ENCODE measurements at regions not wholly inside any gene's neighbourhood (a gene's known extent, or its start where the extent isn't known, plus 50 kb on each side); places are given as distances from the start of the nearest gene placed in this dataset.

DNA sequence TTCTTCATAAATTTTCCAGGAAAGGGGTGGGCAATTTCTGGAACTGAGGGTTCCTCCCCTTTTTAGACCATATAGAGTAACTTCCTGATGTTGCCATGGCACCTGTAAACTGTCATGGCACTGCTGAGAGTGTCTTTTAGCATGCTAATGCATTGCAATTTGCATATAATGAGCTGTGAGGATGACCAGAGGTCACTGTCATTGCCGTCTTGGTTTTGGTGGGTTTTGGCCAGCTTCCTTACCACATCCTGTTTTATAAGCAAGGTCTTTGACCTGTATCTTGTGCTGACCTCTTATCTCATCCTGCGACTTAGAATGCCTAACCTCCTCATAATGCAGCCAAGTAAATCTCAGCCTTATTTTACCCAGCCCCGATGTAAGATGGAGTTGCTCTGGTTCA, 577.8 kb downstream of the NLGN4X start:
- no CpG with 5 or more reads among the region's 3 CpGs for WGBS, 2 experiments (ENCODE audit: extremely low coverage in 2 of 2, insufficient read length in 1 of 2)
- Histone ChIP-seq H3K36me3 (ENCODE audit: control insufficient read depth, insufficient read depth, low read length) (no peaks in the 10 kb centered on the region), H2AK5ac (ENCODE audit: low read depth, low read length) (no peak overlapping the region), H3K18ac (ENCODE audit: low read depth, low read length) (no peak overlapping the region), H4K20me1 (ENCODE audit: insufficient read depth, low read length) (no peaks in the 10 kb centered on the region), H3K23ac (ENCODE audit: low read depth, low read length) (no peak overlapping the region), H2BK5ac (ENCODE audit: low read depth, low read length, poor library complexity, severe bottlenecking) (no peak overlapping the region), H3K4me3 (ENCODE audit: insufficient read depth, low read depth, low read length) (no peak overlapping the region), H4K5ac (ENCODE audit: low read depth, low read length) (no peak overlapping the region), H2BK15ac (ENCODE audit: low read depth, low read length) (no peak overlapping the region), H2BK20ac (ENCODE audit: low read depth, low read length) (no peak overlapping the region), H3K27ac (ENCODE audit: insufficient read depth, low read length) (no peak overlapping the region), H3K4me1 (ENCODE audit: control insufficient read depth, insufficient read depth, low read length) (no peaks in the 10 kb centered on the region), H3K27me3 (ENCODE audit: control insufficient read depth, insufficient read depth, low read length) (no peaks in the 10 kb centered on the region), H3K56ac (ENCODE audit: extremely low read depth, insufficient read depth, low read length) (no peak overlapping the region), H3K4me2 (ENCODE audit: low read depth, low read length) (no peak overlapping the region), H2AFZ (replicated peaks; ENCODE audit: low read length, poor library complexity) (no peak overlapping the region), H3K14ac (replicated peaks; ENCODE audit: low read depth, low read length) (no peak overlapping the region), H3K79me1 (ENCODE audit: low read depth in 1 of 2, low read length in 2 of 2) (no peaks in the 10 kb centered on the region), H3K9ac (ENCODE audit: low read depth, low read length) (no peak overlapping the region), H4K91ac (ENCODE audit: insufficient read depth, low read depth, low read length) (no peak overlapping the region), H2AK9ac (replicated peaks; ENCODE audit: low read depth, low read length, poor library complexity) (no peak overlapping the region), H3K4ac (ENCODE audit: low read depth, low read length) (no peak overlapping the region), H3K9me1 (ENCODE audit: insufficient read depth, low read length) (no peaks in the 10 kb centered on the region), H2BK120ac (ENCODE audit: low read depth, low read length) (no peak overlapping the region), H3K9me3 (ENCODE audit: control insufficient read depth, insufficient read depth, low read length) (peaks cover 19% of the 10 kb centered on the region), H4K8ac (ENCODE audit: low read depth in 2 of 2, low read length in 2 of 2) (no peak overlapping the region)
- intact Hi-C loops (cut with micrococcal nuclease) = no loop called here
- dilution Hi-C loops (cut with HindIII; ENCODE audit: low sequenced_read_pairs, unreplicated experiment) = no loop called here
- no TSS peak for BruUV-seq (replicated peaks)
- in situ Hi-C loops (cut with MboI; ENCODE audit: low sequenced_read_pairs) = no loop called here
- TF ChIP-seq RAD21 (IDR thresholded peaks at IDR 0.05; ENCODE audit: low read length) (no peak), CHD1 (IDR thresholded peaks at IDR 0.05; ENCODE audit: low read depth, low read length) (no peak), SMC3 (IDR thresholded peaks at IDR 0.05; ENCODE audit: low read depth, low read length) (no peak), RFX5 (IDR thresholded peaks at IDR 0.05; ENCODE audit: low read depth, low read length) (no peak), NFE2L2 (IDR thresholded peaks at IDR 0.05; ENCODE audit: low read depth, low read length) (no peak), POLR2A (IDR thresholded peaks at IDR 0.05; ENCODE audit: low read depth, low read length) (no peak), MAFK (IDR thresholded peaks at IDR 0.05; ENCODE audit: low read depth, low read length) (no peak), CEBPB (IDR thresholded peaks at IDR 0.05; ENCODE audit: low read depth, low read length) (no peak)
- TF ChIP-seq, protein P1, sequence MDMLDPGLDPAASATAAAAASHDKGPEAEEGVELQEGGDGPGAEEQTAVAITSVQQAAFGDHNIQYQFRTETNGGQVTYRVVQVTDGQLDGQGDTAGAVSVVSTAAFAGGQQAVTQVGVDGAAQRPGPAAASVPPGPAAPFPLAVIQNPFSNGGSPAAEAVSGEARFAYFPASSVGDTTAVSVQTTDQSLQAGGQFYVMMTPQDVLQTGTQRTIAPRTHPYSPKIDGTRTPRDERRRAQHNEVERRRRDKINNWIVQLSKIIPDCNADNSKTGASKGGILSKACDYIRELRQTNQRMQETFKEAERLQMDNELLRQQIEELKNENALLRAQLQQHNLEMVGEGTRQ (IDR thresholded peaks at IDR 0.05; ENCODE audit: low read depth, low read length) = no peak
- ChIA-PET POLR2A (ENCODE audit: unreplicated experiment) (no interaction called here), CTCF (no interaction called here)
- no peak for DNase-seq
- no peak for ATAC-seq (ENCODE audit: low read depth)

Data from IMR-90 (cell line).